OCI-LY7 (cell line): ENCODE measurements at regions not wholly inside any gene's neighbourhood (a gene's known extent, or its start where the extent isn't known, plus 50 kb on each side); places are given as distances from the start of the nearest gene placed in this dataset.

Experiments used
- EZH2phosphoT487 ChIP-seq: fragments of 200-600 bp; sonication (generic); IDR thresholded peaks from 2 replicates; pipeline ENCODE4 v1.6.1; 2018; ENCODE audit warnings: low read depth, borderline replicate concordance, mild to moderate bottlenecking, mixed run types, antibody characterized with exemption, low read length, moderate library complexity, mixed read lengths
- TF ChIP-seq, protein P1 (sequence below): fragments of 200-600 bp; sonication (generic); conservative IDR thresholded peaks from 2 replicates; pipeline ENCODE4 v1.5.1; 2014; ENCODE audit warnings: mild to moderate bottlenecking, antibody characterized with exemption, low read length, moderate library complexity, mixed read lengths

- TF ChIP-seq, protein P1, sequence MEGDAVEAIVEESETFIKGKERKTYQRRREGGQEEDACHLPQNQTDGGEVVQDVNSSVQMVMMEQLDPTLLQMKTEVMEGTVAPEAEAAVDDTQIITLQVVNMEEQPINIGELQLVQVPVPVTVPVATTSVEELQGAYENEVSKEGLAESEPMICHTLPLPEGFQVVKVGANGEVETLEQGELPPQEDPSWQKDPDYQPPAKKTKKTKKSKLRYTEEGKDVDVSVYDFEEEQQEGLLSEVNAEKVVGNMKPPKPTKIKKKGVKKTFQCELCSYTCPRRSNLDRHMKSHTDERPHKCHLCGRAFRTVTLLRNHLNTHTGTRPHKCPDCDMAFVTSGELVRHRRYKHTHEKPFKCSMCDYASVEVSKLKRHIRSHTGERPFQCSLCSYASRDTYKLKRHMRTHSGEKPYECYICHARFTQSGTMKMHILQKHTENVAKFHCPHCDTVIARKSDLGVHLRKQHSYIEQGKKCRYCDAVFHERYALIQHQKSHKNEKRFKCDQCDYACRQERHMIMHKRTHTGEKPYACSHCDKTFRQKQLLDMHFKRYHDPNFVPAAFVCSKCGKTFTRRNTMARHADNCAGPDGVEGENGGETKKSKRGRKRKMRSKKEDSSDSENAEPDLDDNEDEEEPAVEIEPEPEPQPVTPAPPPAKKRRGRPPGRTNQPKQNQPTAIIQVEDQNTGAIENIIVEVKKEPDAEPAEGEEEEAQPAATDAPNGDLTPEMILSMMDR, result peak; percentile 72
- no peak for TF ChIP-seq EZH2phosphoT487
These were observed 426.0 kb downstream of the DAD1 start for GRCh38 chr14:22163051-22163450.
